LNCaP clone FGC (cell line): ENCODE measurements at regions not wholly inside any gene's neighbourhood (a gene's known extent, or its start where the extent isn't known, plus 50 kb on each side); places are given as distances from the start of the nearest gene placed in this dataset.

ENCODE experiments used
- DNase-seq: peaks from one replicate; pipeline ENCODE4 v3.0.0-alpha.2; 2011; ENCODE audit warnings: low read depth
- H3K4me3 ChIP-seq: 2 replicates; pipeline ENCODE4 v1.5.1; 2011; ENCODE audit warnings: mild to moderate bottlenecking, low read depth, low read length, control low read depth
- CTCF ChIP-seq: IDR thresholded peaks from 2 replicates; pipeline ENCODE4 v1.5.1; 2012; ENCODE audit warnings: mild to moderate bottlenecking; ENCODE audit not compliant: control insufficient read depth, insufficient read depth; ENCODE audit errors: extremely low read depth

GRCh38 chr5:29794141-29794787, 1399.2 kb upstream of the CDH6 start:
- no peak for DNase-seq
- TF ChIP-seq CTCF: no peak

GRCh38 chr5:29790281-29790680, 1403.2 kb upstream of the CDH6 start:
- TF ChIP-seq CTCF: no peak
- DNase-seq: no peak
- no peak overlapping the region for H3K4me3 ChIP-seq

More at GRCh38 chr5:29794141-29794787, 1399.2 kb upstream of the CDH6 start:
- H3K4me3 ChIP-seq: no peak overlapping the region

- no peak overlapping the region for H3K4me3 ChIP-seq
- peak; percentile 95 for DNase-seq
- TF ChIP-seq CTCF: no peak
These were observed 1413.1 kb upstream of the CDH6 start for GRCh38 chr5:29780401-29780800.

- no peak overlapping the region for H3K4me3 ChIP-seq
- TF ChIP-seq CTCF: no peak
- DNase-seq: no peak
These were observed 1414.3 kb upstream of the CDH6 start for GRCh38 chr5:29779141-29779540.

- TF ChIP-seq CTCF: no peak
- H3K4me3 ChIP-seq: no peak overlapping the region
- DNase-seq: no peak
These were observed 1416.1 kb upstream of the CDH6 start for GRCh38 chr5:29777373-29777772.

- no peak for TF ChIP-seq CTCF
- no peak overlapping the region for H3K4me3 ChIP-seq
These were observed 1422.5 kb upstream of the CDH6 start for GRCh38 chr5:29770936-29771335.

GRCh38 chr5:29769474-29769873, 1424.0 kb upstream of the CDH6 start:
- DNase-seq: no peak
- no peak overlapping the region for H3K4me3 ChIP-seq
- no peak for TF ChIP-seq CTCF

More at GRCh38 chr5:29770936-29771335, 1422.5 kb upstream of the CDH6 start:
- no peak for DNase-seq
